SK-N-MC (cell line): ENCODE measurements at regions not wholly inside any gene's neighbourhood (a gene's known extent, or its start where the extent isn't known, plus 50 kb on each side); places are given as distances from the start of the nearest gene placed in this dataset.

Source experiments
- EZH2 ChIP-seq: fragments of 200-600 bp; sonication (generic); IDR thresholded peaks from one replicate; pipeline ENCODE4 v1.6.1; 2017; ENCODE audit warnings: antibody characterized with exemption
- FOXP2 ChIP-seq: optimal IDR thresholded peaks from 2 replicates; pipeline ENCODE3; 2011; ENCODE audit warnings: mild to moderate bottlenecking, moderate library complexity; ENCODE audit not compliant: insufficient read depth; ENCODE audit errors: extremely low read length, control extremely low read depth
- POLR2AphosphoS5 ChIP-seq: IDR thresholded peaks from 2 replicates; pipeline ENCODE4 v1.6.1; 2012; ENCODE audit warnings: mild to moderate bottlenecking, low read depth, low read length, borderline replicate concordance

- TF ChIP-seq EZH2 (no peak), POLR2AphosphoS5 (no peak), FOXP2 (no peak)
Observed at GRCh38 chr15:49712162-49712561, 91.3 kb downstream of the DTWD1 start.
